GM19452 (cell line): ENCODE measurements at regions not wholly inside any gene's neighbourhood (a gene's known extent, or its start where the extent isn't known, plus 50 kb on each side); places are given as distances from the start of the nearest gene placed in this dataset.
"Not testable (repeated sequence)": the region's sequence is repeated elsewhere in the genome, so short reads cannot be mapped to it uniquely, and the experiment has no call there.

Experiments
- ATAC-seq: cut with Tn5 transposase; IDR thresholded peaks from one replicate; pipeline ENCODE4 v1.9.1; 2021; ENCODE audit not compliant: unreplicated experiment

GRCh38 chr3:104043001-104043543 lies 1323.6 kb upstream of the ALCAM start:
- not testable (repeated sequence) for ATAC-seq

GRCh38 chr3:104044002-104044401 lies 1322.7 kb upstream of the ALCAM start:
- ATAC-seq: no peak

- no peak for ATAC-seq
These were observed 1300.1 kb upstream of the ALCAM start for GRCh38 chr3:104066658-104067057.

DNA sequence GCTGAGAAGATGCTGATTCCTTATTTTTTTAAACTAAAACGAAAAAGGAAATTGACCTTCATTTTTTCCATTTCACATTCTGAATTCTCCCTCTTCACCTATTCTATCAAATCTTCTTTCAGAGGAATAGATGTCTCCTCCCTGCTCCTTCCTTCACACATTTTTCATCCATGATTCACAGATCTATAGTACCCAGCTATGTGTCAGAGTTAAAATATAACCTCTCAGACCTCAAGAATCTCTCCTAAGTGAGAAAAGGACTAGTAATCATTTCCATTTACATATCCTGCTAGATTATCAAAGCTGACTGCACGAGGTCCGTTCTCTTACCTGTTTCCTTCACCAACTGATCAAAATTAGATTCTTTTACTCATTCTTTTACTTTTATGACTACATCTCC lies 1297.6 kb upstream of the ALCAM start:
- ATAC-seq: no peak

GRCh38 chr3:104070906-104071305 lies 1295.8 kb upstream of the ALCAM start:
- no peak for ATAC-seq

GRCh38 chr3:104080088-104080626 lies 1286.6 kb upstream of the ALCAM start:
- no peak for ATAC-seq

DNA sequence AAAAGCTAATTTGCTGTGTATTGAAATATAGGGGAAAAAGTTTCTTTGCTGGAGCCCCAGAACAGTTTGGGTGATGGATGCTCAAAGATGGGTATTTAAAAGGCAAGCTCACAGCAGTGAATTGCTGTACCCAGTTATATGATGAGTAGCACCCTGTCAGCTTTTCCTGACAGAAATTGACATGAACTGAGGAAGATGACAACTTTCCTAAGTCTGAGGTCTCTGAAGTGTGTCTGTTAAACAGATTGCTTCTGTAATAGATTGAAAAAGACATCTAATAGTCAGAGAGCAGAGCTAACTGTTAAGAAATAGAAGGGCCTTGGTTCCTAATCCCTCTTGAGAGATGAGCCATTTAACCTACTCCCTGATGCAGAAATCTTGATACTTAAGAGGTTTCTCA lies 1278.0 kb upstream of the ALCAM start:
- no peak for ATAC-seq

- ATAC-seq: not testable (repeated sequence)
These were observed 1276.7 kb upstream of the ALCAM start for GRCh38 chr3:104089987-104090386.

GRCh38 chr3:104101736-104102135 lies 1265.0 kb upstream of the ALCAM start:
- no peak for ATAC-seq

DNA sequence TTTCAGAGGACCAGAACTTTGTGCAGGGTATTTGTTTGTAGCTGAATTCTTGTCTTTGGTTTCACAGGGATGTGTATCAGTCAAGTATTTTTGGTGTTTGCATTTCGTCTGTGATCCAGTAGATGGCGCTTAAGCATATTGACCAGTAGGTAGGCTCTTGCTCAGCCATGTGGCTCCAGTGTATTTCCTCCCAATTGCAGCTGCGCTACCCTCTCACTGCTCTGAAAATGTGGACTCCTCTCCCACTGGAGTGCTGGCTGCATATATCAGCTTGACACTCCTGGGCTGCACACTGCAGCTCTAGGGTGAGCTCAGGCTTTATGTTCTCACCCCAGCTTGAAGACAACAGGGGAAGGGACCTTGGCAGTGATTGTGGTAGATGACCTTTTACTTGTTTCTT lies 1264.3 kb upstream of the ALCAM start:
- peak; percentile 97 for ATAC-seq

- no peak for ATAC-seq
These were observed 1260.4 kb upstream of the ALCAM start for GRCh38 chr3:104106276-104106675.

DNA sequence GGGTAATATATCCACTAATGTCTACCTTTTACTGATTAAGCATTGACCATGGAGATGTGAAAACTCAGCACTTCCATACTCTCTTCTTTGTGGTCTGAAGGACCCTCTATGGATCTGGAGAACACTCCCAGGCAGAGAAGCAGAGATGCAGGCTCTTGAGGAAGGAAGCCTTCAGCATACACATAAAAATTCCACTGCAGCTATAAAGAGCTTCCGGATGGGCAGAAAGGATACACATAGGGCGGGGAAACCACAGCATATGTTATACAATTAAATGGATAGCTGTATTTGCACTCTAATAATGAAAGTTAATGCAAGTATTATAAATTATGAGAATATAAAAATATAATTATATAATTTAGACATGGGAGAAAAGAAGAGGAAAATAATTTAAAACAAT lies 1258.2 kb upstream of the ALCAM start:
- no peak for ATAC-seq

DNA sequence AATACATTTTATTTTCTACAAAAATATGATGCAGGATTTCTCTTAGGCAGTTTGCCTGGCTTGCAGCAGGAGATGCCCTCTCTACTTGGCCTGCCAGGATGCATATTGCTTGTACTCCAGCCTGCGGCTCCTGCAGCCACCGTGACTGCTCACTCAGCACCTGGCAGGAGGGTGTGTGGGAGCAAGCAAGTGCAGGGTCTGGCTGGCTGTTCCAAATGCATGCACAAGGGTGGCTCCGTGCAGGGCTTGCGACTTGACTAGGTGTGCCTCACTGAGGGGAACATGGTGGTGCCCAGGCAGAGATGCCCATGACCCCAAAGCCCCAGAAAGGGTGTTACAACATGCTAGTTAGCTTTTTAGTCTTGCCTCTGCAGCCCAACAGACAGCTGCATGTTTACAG lies 1240.2 kb upstream of the ALCAM start:
- no peak for ATAC-seq

GRCh38 chr3:104126864-104127553 lies 1239.7 kb upstream of the ALCAM start:
- no peak for ATAC-seq

GRCh38 chr3:104127830-104128229 lies 1238.9 kb upstream of the ALCAM start:
- no peak for ATAC-seq

GRCh38 chr3:104132566-104133403 lies 1233.9 kb upstream of the ALCAM start:
- ATAC-seq: no peak

DNA sequence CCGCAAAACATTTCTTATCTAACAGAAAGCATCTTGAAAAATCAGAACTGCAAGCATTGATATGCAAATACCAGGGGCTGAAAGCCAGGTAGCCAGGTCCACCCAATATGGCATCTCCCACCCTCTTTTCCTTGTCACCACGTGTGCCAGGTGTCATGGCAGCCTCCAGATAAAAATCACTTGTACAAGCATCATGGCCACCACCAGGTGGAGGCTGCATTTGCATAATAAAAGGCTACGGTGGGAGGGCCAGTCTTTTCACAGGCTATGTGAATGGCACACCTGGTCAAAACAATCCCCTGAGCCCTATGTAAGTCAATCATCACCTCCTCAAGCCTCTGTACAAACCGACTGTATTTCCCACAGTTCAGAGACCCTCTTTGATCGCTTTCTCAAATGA lies 1233.1 kb upstream of the ALCAM start:
- no peak for ATAC-seq

- no peak for ATAC-seq
These were observed 1229.6 kb upstream of the ALCAM start for GRCh38 chr3:104137116-104137515.

DNA sequence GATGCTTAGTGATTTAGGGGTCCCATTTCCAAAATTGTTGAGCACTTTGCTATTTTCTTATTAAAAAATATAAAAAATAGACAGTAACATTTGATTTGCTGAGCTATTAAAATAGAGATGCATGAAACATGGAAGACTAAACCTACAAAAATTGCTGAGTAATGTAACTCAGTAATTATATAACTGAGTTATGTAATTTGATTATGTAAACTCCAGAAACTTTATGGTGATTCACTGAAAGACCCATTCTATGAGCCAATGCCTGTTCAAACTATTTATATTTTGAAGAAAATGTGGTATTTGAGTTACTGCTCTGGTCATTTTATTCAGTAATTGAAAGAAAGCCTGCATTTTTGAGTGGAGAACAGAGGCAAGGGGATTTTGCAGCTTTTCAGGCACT lies 1221.5 kb upstream of the ALCAM start:
- ATAC-seq: no peak

DNA sequence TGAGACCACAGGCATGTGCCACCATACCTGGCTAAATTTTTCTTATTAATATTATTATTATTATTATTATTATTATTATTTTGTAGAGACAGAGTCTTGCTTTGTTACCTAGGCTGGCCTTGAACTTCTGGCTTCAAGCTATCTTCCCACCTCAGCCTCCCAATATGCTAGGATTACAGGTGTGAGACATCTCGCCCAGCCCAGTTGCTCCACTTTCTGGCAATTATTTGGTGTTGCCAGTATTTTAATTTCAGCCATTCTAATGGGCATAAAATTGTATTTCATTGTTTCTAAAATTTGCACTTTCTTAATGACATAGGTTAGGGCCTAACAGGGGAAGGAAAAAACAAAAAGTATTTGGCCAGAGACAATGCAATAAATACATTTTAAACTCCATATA lies 1217.6 kb upstream of the ALCAM start:
- no peak for ATAC-seq

DNA sequence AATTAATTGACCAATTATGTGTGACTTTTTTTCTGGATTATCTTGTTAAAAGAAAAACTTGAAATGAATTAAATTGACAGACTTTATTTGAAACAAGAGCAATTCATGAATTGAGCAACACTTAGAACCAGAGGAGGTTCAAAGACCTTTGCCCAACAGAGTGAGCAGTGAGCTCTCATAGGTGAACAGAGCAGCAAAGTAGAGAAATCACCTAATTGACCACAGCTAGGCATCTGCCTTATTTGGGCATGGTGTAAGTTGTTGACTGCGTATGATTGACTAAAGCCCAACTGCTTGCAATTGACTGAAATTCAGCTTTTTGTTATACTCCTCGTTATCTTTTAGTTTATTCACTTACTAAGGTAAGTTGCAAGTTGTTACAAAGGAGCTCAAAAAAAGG lies 1216.0 kb upstream of the ALCAM start:
- no peak for ATAC-seq

DNA sequence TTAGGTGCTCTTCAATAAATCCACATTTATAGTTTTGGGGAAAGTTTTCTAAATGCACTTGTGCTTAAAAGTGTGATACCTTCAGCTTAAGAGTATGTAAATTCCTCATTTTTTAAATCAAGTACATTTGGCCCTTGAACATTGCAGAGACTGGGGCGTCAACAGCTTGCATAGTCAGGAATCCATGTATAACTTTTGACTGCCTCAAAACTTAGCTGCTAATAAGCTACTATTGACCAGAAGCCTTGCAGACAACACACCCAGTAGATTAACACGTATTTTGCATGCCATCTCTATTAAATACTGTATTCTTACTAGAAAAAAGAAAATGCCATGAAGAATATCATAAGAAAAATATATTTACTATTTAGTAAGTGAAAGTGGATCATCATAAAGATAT lies 1211.8 kb upstream of the ALCAM start:
- ATAC-seq: no peak
